ENCODE measurements at regions not wholly inside any gene's neighbourhood (a gene's known extent, or its start where the extent isn't known, plus 50 kb on each side); places are given as distances from the start of the nearest gene placed in this dataset.

DNA sequence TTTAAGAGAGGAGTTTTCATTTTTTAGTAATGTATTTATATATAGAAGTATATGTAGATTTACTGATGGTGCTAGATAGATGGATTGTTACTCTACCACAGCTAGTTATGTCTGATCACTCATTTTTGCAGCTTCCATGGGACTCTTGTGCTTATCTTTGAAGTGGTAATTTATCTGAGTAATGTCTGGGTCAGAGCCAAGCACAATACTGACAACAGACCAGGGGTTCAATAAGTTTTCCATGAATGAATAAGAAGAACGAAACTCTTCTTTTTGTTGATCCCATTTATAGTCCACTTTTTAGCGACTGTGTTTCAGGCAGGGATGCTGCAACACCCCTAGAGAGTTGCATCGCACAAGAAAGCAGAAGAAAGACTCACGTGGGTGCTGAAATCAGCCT is 935.2 kb downstream of the PLA2G4A start:
- Mint-ChIP-seq H3K36me3 (ENCODE audit: low read depth) (no peaks in the 10 kb centered on the region), H3K9me3 (peaks cover 9% of the 10 kb centered on the region), H3K27me3 (no peaks in the 10 kb centered on the region), H3K27ac (no peak overlapping the region), H3K4me1 (ENCODE audit: low read depth) (no peaks in the 10 kb centered on the region), H3K4me3 (no peak overlapping the region)
- intact Hi-C loops (cut with DNase I, micrococcal nuclease), result no loop called here
- ATAC-seq (ENCODE audit: poor library complexity) (no peak), DNase-seq (no peak)
- Histone ChIP-seq H3K27ac (ENCODE audit: low read depth in 1 of 2, low read length in 2 of 2) (no peak overlapping the region), H3K4me1 (ENCODE audit: insufficient read depth, low read length) (no peaks in the 10 kb centered on the region), H3K4me3 (ENCODE audit: low read length) (no peak overlapping the region), H3K9me3 (ENCODE audit: control insufficient read depth in 1 of 2, insufficient read depth in 1 of 2, low read length in 2 of 2) (peaks cover 0 to 7% of the 10 kb centered on the region in 2 experiments), H3K27me3 (ENCODE audit: control insufficient read depth in 1 of 2, insufficient read depth in 2 of 2, low read length in 2 of 2) (no peaks in the 10 kb centered on the region), H3K36me3 (ENCODE audit: insufficient read depth, low read length) (no peaks in the 10 kb centered on the region)
- CTCF ChIA-PET, result no interaction called here
- TF ChIP-seq, protein P1, sequence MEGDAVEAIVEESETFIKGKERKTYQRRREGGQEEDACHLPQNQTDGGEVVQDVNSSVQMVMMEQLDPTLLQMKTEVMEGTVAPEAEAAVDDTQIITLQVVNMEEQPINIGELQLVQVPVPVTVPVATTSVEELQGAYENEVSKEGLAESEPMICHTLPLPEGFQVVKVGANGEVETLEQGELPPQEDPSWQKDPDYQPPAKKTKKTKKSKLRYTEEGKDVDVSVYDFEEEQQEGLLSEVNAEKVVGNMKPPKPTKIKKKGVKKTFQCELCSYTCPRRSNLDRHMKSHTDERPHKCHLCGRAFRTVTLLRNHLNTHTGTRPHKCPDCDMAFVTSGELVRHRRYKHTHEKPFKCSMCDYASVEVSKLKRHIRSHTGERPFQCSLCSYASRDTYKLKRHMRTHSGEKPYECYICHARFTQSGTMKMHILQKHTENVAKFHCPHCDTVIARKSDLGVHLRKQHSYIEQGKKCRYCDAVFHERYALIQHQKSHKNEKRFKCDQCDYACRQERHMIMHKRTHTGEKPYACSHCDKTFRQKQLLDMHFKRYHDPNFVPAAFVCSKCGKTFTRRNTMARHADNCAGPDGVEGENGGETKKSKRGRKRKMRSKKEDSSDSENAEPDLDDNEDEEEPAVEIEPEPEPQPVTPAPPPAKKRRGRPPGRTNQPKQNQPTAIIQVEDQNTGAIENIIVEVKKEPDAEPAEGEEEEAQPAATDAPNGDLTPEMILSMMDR (IDR thresholded peaks at IDR 0.05), result no peak
- POLR2A ChIA-PET, result no interaction called here

- Mint-ChIP-seq H3K27ac (no peak overlapping the region), H3K4me3 (no peak overlapping the region), H3K36me3 (ENCODE audit: low read depth) (no peaks in the 10 kb centered on the region), H3K4me1 (ENCODE audit: low read depth) (no peaks in the 10 kb centered on the region), H3K27me3 (no peaks in the 10 kb centered on the region), H3K9me3 (peaks cover 4% of the 10 kb centered on the region)
- no peak overlapping the region for H3K27ac ChIP-seq (ENCODE audit: low read depth in 1 of 2, low read length in 2 of 2)
- no peak overlapping the region for H3K4me3 ChIP-seq (ENCODE audit: low read length)
- H3K27me3 ChIP-seq (ENCODE audit: control insufficient read depth in 1 of 2, insufficient read depth in 2 of 2, low read length in 2 of 2), result no peaks in the 10 kb centered on the region
- ATAC-seq (ENCODE audit: poor library complexity), result no peak
- TF ChIP-seq, protein P1 (IDR thresholded peaks at IDR 0.05), result no peak
- no peaks in the 10 kb centered on the region for H3K36me3 ChIP-seq (ENCODE audit: insufficient read depth, low read length)
- CTCF ChIA-PET, result no interaction called here
- intact Hi-C loops (cut with DNase I, micrococcal nuclease), result no loop called here
- H3K4me1 ChIP-seq (ENCODE audit: insufficient read depth, low read length), result no peaks in the 10 kb centered on the region
- peaks cover 0 to 5% of the 10 kb centered on the region in 2 experiments for H3K9me3 ChIP-seq (ENCODE audit: control insufficient read depth in 1 of 2, insufficient read depth in 1 of 2, low read length in 2 of 2)
- DNase-seq, result no peak
- POLR2A ChIA-PET, result no interaction called here
Measured at GRCh38 chr1:187771396-187771795, 942.6 kb downstream of the PLA2G4A start.

- H3K36me3 ChIP-seq (ENCODE audit: insufficient read depth, low read length), result no peaks in the 10 kb centered on the region
- TF ChIP-seq, protein P1 (IDR thresholded peaks at IDR 0.05), result no peak
- peaks cover 0 to 5% of the 10 kb centered on the region in 2 experiments for H3K9me3 ChIP-seq (ENCODE audit: control insufficient read depth in 1 of 2, insufficient read depth in 1 of 2, low read length in 2 of 2)
- H3K4me1 Mint-ChIP-seq (ENCODE audit: low read depth), result no peaks in the 10 kb centered on the region
- H3K27ac ChIP-seq (ENCODE audit: low read depth in 1 of 2, low read length in 2 of 2), result no peak overlapping the region
- intact Hi-C loops (cut with DNase I, micrococcal nuclease), result no loop called here
- H3K4me3 ChIP-seq (ENCODE audit: low read length), result no peak overlapping the region
- no peaks in the 10 kb centered on the region for H3K27me3 Mint-ChIP-seq
- H3K36me3 Mint-ChIP-seq (ENCODE audit: low read depth), result no peaks in the 10 kb centered on the region
- DNase-seq (no peak), ATAC-seq (ENCODE audit: poor library complexity) (no peak)
- POLR2A ChIA-PET, result no interaction called here
- CTCF ChIA-PET, result no interaction called here
- H3K9me3 Mint-ChIP-seq, result peaks cover 4% of the 10 kb centered on the region
- no peak overlapping the region for H3K27ac Mint-ChIP-seq
- H3K4me3 Mint-ChIP-seq, result no peak overlapping the region
- no peaks in the 10 kb centered on the region for H3K4me1 ChIP-seq (ENCODE audit: insufficient read depth, low read length)
- no peaks in the 10 kb centered on the region for H3K27me3 ChIP-seq (ENCODE audit: control insufficient read depth in 1 of 2, insufficient read depth in 2 of 2, low read length in 2 of 2)
Measured at GRCh38 chr1:187773168-187773567, 944.4 kb downstream of the PLA2G4A start.
